HEK293 (cell line): ENCODE measurements at regions not wholly inside any gene's neighbourhood (a gene's known extent, or its start where the extent isn't known, plus 50 kb on each side); places are given as distances from the start of the nearest gene placed in this dataset.

Experiments
- CTCF ChIP-seq: fragments of 450-650 bp; formaldehyde crosslinking; IDR thresholded peaks from 2 replicates; pipeline ENCODE4 v1.5.1; 2016; ENCODE audit warnings: missing biosample characterization, missing genetic modification characterization
- EGR2 ChIP-seq: fragments of 450-650 bp; formaldehyde crosslinking; IDR thresholded peaks from 2 replicates; pipeline ENCODE4 v1.5.1; 2016; ENCODE audit warnings: low read depth, missing biosample characterization, missing genetic modification characterization
- SETDB1 ChIP-seq: IDR thresholded peaks from one replicate; pipeline ENCODE4 v1.6.1; 2017; ENCODE audit warnings: mild to moderate bottlenecking, low read length, moderate library complexity, mixed read lengths; ENCODE audit not compliant: insufficient read length
- YY1 ChIP-seq: fragments of 450-650 bp; formaldehyde crosslinking; IDR thresholded peaks from 2 replicates; pipeline ENCODE4 v1.5.1; 2018; ENCODE audit warnings: missing biosample characterization, missing genetic modification characterization
- ZNF274 ChIP-seq, 2 experiments: fragments of 200-500 bp in 1 of 2; fragments of 450-650 bp in 1 of 2; sonication (Bioruptor generic) in 1 of 2; formaldehyde crosslinking in 1 of 2; IDR thresholded peaks; 2 replicates each; pipeline versions ENCODE4 v1.5.1 to v1.6.1; 2014 to 2016; ENCODE audit warnings: borderline replicate concordance in 1 of 2, inconsistent platforms in 1 of 2, low read length in 1 of 2, missing biosample characterization in 1 of 2, missing genetic modification characterization in 1 of 2
- ZNF341 ChIP-seq: fragments of 450-650 bp; formaldehyde crosslinking; IDR thresholded peaks from 2 replicates; pipeline ENCODE4; 2016; ENCODE audit warnings: low read depth, missing biosample characterization, missing genetic modification characterization
- ZNF488 ChIP-seq: fragments of 450-650 bp; formaldehyde crosslinking; IDR thresholded peaks from 2 replicates; pipeline ENCODE4 v1.5.1; 2016; ENCODE audit warnings: missing biosample characterization, missing genetic modification characterization
- ZNF529 ChIP-seq: fragments of 450-650 bp; formaldehyde crosslinking; IDR thresholded peaks from 2 replicates; pipeline ENCODE4 v1.5.1; 2017; ENCODE audit warnings: missing genetic modification characterization, missing biosample characterization; ENCODE audit not compliant: insufficient replicate concordance
- TF ChIP-seq, protein P1 (sequence below): fragments of 450-650 bp; formaldehyde crosslinking; IDR thresholded peaks from 2 replicates; pipeline ENCODE4 v1.5.1; 2016; ENCODE audit warnings: missing biosample characterization, missing genetic modification characterization, low read depth
- TF ChIP-seq, protein P2 (sequence below): fragments of 450-650 bp; formaldehyde crosslinking; optimal IDR thresholded peaks from 2 replicates; pipeline ENCODE3; 2016; ENCODE audit warnings: missing biosample characterization, mild to moderate bottlenecking, missing genetic modification characterization

- no peak for TF ChIP-seq ZNF529 (tag by site-specific recombination)
- TF ChIP-seq, protein P1, sequence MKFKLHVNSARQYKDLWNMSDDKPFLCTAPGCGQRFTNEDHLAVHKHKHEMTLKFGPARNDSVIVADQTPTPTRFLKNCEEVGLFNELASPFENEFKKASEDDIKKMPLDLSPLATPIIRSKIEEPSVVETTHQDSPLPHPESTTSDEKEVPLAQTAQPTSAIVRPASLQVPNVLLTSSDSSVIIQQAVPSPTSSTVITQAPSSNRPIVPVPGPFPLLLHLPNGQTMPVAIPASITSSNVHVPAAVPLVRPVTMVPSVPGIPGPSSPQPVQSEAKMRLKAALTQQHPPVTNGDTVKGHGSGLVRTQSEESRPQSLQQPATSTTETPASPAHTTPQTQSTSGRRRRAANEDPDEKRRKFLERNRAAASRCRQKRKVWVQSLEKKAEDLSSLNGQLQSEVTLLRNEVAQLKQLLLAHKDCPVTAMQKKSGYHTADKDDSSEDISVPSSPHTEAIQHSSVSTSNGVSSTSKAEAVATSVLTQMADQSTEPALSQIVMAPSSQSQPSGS, result no peak
- TF ChIP-seq CTCF, result no peak
- TF ChIP-seq, protein P2, sequence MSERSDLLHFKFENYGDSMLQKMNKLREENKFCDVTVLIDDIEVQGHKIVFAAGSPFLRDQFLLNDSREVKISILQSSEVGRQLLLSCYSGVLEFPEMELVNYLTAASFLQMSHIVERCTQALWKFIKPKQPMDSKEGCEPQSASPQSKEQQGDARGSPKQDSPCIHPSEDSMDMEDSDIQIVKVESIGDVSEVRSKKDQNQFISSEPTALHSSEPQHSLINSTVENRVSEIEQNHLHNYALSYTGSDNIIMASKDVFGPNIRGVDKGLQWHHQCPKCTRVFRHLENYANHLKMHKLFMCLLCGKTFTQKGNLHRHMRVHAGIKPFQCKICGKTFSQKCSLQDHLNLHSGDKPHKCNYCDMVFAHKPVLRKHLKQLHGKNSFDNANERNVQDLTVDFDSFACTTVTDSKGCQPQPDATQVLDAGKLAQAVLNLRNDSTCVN (tag by site-specific recombination), result no peak
- TF ChIP-seq SETDB1, result no peak
- no peak for TF ChIP-seq ZNF488
- no peak for TF ChIP-seq ZNF274 (IDR thresholded peaks at IDR 0.05; ENCODE audit: low read length)
- no peak for TF ChIP-seq ZNF274 (tag by site-specific recombination; IDR thresholded peaks at IDR 0.05; ENCODE audit: borderline replicate concordance)
- TF ChIP-seq ZNF341, result no peak
- no peak for TF ChIP-seq YY1 (tag by site-specific recombination)
- no peak for TF ChIP-seq EGR2 (tag by site-specific recombination)
These were observed 1155.6 kb upstream of the NCAM2 start for GRCh38 chr21:19842601-19843000.
